NCI-H526 (cell line): ENCODE measurements at regions not wholly inside any gene's neighbourhood (a gene's known extent, or its start where the extent isn't known, plus 50 kb on each side); places are given as distances from the start of the nearest gene placed in this dataset.

ENCODE experiments used
- DNase-seq, 2 experiments: peaks; one replicate each; lab custom pipeline; 2025; lab: John Stamatoyannopoulos, UW

- no peak for DNase-seq
These were observed 253.8 kb downstream of the TNS1 start for GRCh38 chr2:217749008-217749407.

- DNase-seq = no peak
These were observed 256.0 kb downstream of the TNS1 start for GRCh38 chr2:217746808-217747207.

GRCh38 chr2:217743966-217744761 is 258.6 kb downstream of the TNS1 start:
- DNase-seq = no peak

DNA sequence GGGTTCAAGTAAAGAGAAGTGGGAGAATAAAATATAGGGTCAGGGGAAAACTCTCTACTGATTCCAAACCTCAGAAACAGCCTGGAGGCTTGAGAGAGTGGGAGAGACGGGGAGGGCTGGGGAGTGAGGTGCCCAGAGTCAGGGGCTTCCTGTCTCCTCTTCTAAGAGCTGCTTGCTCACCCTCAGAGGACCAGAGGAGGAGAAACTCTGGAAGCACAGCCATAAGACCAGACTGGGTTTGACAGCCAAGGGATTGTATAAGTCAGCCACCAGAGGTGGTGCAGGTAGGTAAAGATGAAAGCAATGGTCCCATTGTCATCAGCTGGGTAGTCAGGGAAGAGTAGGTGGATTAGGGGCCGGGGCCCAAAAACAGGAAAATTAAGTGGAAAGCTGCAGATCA is 259.4 kb downstream of the TNS1 start:
- DNase-seq = no peak

- no peak for DNase-seq
These were observed 260.0 kb downstream of the TNS1 start for GRCh38 chr2:217742841-217743240.

DNA sequence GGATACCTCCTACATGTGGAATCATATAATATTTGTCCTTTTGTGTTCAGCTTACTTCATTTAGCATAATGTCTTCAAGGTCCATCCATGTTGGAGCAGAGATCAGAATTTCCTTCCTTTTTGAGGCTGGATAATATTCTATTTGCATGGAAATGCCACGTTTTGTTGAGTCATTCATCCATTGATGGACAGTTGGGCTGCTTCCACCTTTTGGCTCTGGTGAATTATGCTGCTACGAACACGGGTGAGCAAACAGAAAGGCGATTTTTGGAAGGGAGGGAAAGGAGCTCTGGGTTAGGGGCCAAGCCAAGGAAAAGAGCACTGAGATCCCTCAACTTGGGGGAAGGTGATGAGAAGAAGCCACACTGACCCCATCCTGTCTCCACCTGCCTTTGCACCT is 260.5 kb downstream of the TNS1 start:
- no peak for DNase-seq

GRCh38 chr2:217741381-217741955 is 261.3 kb downstream of the TNS1 start:
- no peak for DNase-seq

GRCh38 chr2:217740756-217741155 is 262.0 kb downstream of the TNS1 start:
- no peak for DNase-seq

DNA sequence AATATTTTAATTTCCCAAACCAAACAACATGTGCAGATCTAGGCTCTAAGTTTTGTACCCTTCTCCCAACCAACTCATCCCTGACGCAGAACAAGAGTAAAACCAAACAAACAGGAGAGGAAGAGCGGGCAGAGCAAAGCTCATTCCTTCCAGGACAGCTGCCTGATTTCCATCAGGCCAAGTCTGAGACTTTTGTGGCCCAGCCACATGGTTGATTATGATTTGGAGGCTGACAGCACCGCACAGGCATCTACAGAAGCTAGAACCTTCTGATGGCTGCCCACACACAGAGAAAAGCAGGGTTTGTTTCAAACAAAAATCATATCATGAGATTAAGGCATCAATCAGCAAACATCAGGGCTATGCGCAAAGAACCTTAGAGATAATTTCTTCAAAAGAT is 262.6 kb downstream of the TNS1 start:
- no peak for DNase-seq

DNA sequence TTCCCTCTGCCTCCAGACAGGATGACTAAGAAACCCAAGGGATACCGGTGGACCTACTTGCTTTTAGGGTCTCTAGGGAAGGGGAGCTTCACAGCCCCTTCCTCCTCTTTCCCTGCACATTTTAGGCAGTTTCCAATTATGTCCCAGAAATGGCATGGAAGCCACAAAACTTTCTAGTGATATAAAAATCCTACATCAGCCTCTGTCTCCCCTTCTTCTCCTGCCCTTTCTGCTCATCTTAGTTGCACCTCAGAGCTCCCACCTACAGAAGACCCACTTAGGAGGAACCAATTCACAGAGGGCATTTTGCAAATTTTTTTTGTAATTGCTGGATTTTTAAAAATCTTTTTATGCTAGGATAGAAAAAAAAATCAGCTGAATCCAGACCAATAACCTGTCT is 263.1 kb downstream of the TNS1 start:
- no peak for DNase-seq

DNA sequence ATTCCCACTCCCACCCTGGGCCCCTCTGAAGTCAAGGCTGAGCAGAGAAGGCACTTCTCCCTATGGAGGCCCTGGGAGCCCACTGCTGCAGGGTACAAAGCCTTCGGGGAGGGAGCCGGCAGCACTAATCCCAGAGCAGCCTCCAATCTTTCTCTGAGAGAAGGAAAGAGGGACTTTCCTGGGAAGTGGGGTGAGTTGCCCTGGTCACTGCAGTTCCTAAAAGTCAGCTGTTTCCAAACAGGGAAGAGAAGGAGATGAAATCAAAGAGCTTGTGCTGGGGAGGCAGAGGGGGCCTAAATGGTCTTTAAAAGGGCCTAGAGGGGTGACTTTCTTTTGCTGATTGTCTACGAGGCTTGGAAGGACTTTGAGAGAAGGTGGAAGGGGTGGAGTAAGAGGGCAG is 264.7 kb downstream of the TNS1 start:
- no peak for DNase-seq

DNA sequence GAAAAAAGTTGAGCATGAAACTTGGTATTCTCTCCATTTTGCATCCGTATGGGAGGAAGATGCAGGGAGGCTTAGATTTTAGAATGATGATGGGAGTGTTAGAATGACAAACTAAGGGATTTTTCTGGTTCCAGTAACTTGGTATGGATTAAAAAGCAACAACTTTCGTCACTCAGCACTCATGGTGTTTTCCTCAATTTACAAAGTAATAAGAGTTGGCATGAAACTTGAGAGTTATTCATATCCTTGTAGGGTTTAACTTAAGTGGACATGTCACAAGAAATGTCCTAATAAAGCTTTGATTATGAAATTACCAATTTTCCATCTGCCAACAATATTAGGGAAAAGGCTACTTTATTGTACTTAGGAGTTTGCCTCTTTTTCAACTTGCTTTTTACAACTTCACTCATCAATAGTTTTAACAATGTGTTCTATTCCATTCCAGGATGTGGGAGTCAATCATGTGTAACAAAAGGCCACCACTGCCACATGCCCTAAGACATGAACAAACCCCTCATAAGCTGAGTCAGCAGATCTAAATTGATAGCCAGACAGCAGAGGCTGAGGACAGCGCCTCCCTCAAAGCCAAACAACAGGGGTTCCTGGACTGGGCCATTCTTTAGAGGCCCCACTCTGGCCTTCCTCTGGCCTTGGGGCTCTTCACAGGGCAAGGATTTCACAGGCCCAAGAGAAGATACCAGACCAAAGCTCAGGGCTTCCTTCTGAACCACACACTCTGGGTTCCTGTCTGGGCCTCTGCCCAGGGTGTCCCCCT is 265.8 kb downstream of the TNS1 start:
- DNase-seq = no peak

DNA sequence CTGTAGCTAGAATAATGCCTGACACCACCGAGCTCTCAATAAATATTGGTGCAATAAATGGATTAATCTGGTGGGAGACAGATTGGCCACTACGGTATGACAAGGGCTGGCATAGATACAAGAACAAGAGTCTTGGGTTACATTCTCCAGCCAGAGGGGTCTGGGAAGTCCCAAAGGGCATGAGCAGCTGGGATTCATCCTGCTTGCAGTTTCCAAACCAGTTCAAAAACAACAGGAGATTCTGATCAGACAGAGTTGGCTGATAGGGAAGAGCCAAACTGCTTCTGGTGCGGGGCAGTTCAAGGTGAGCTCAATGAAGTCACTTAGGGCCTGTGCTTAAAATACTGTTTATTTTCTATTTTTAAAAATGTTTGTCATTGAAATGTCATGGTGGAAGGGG is 266.9 kb downstream of the TNS1 start:
- no peak for DNase-seq

DNA sequence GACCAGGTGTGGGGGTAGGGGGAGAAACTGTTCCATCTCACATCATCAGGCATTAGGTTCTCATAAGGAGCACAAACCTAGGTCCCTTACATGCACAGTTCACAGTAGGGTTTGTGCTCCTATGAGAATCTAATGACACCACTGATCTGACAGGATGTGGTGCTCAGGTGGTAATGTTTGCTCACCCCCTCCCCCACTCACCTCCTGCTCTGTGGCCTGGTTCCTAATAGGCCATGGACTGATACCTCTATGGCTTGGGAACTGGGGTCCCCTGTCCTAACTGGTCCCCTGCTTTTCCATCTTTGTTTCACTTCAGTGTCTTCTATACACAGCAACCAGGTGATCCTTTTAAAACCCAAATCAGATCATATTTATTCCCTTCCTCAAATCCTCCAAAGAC is 267.8 kb downstream of the TNS1 start:
- no peak for DNase-seq

- DNase-seq = no peak
These were observed 269.3 kb downstream of the TNS1 start for GRCh38 chr2:217733461-217733860.

- no peak for DNase-seq
These were observed 269.8 kb downstream of the TNS1 start for GRCh38 chr2:217732992-217733391.

DNA sequence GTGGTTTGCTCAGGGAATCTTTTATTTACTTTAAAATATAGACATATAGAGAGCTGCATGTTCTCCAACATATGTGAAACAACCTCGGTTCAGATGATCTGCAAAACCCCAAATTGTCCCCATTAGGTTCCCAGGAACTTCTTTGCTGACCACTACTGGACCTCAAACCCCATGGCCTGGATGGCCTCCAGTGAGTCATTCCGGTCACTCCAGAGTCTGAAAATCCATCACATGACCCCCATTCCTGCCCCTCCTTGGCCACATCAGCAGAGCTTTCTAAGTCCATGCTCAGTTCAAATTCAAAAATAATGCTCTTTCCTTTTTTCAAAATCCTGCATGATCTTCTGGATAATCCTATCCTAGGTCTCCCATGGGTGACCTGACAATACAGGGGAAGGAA is 271.0 kb downstream of the TNS1 start:
- DNase-seq = no peak

GRCh38 chr2:217729421-217730053 is 273.3 kb downstream of the TNS1 start:
- no peak for DNase-seq

DNA sequence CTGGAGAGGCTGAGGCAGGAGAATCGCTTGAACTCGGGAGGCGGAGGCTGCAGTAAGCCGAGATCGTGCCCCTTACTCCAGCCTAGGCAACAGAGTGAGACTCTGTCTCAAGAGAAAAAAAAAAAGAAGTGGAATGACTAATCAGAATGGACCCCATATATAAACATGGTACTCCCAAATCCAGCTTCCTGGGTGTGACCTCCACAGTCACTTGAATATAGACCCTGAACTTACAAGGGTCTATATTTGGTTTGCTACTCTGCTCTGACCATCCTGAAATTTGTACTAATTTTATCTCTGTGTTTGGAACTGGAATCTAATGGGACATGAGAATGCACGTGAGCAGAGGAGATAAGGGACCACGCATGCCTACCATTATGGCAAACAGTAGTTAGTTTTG is 275.0 kb downstream of the TNS1 start:
- DNase-seq = no peak

DNA sequence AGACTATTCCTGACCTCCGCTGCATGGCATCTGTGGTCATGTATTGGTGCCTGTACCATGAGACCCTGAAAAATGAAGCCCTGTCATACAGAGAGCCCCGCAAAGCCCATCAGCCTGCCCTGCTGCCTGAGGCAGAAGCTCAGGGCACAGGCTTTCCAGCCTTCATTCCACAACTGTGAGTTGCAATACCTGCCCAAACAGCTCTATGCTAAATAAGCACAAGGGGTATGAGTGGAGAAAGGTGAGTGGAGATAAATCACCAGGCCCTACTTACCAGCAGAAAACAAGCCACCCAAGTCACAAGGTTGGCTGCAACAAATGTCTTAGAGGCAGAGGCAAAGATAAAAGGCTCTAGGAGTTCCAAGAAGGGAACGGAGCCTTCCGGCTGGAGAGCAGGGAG is 277.4 kb downstream of the TNS1 start:
- no peak for DNase-seq

GRCh38 chr2:217724471-217724870 is 278.3 kb downstream of the TNS1 start:
- no peak for DNase-seq

GRCh38 chr2:217723981-217724380 is 278.8 kb downstream of the TNS1 start:
- no peak for DNase-seq
